Panc1 (cell line): ENCODE measurements at regions not wholly inside any gene's neighbourhood (a gene's known extent, or its start where the extent isn't known, plus 50 kb on each side); places are given as distances from the start of the nearest gene placed in this dataset.

Experiments
- POLR2AphosphoS5 ChIP-seq: IDR thresholded peaks from 2 replicates; pipeline ENCODE4 v1.6.1; 2012; ENCODE audit warnings: mild to moderate bottlenecking, low read depth, low read length, moderate library complexity
- TCF7L2 ChIP-seq: IDR thresholded peaks from 2 replicates; pipeline ENCODE4 v1.6.1; 2011; ENCODE audit warnings: mild to moderate bottlenecking, low read depth, low read length, inconsistent platforms
- TF ChIP-seq, protein P1 (sequence below): fragments of 450-650 bp; IDR thresholded peaks from 2 replicates; pipeline ENCODE4 v1.5.1; 2017; ENCODE audit warnings: mild to moderate bottlenecking

DNA sequence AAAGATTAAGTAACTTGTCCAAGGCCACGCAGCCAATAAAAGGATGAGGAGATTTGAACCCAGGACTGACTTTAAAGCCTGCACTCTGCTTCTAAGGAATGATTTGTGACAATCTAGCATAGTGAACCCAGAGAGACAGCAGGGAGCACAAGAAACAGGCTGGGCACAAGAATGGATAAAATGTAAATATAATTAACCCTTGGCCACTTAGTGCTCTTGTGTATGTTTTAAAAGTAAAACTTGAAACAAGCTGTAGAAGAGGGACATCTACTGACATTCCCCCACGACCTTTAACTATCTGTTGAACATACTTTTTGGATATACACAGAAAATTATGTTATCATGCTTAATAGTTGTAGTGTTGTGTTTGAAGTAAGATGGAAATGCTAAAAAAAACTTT is 141.9 kb upstream of the PMFBP1 start:
- TF ChIP-seq, protein P1, sequence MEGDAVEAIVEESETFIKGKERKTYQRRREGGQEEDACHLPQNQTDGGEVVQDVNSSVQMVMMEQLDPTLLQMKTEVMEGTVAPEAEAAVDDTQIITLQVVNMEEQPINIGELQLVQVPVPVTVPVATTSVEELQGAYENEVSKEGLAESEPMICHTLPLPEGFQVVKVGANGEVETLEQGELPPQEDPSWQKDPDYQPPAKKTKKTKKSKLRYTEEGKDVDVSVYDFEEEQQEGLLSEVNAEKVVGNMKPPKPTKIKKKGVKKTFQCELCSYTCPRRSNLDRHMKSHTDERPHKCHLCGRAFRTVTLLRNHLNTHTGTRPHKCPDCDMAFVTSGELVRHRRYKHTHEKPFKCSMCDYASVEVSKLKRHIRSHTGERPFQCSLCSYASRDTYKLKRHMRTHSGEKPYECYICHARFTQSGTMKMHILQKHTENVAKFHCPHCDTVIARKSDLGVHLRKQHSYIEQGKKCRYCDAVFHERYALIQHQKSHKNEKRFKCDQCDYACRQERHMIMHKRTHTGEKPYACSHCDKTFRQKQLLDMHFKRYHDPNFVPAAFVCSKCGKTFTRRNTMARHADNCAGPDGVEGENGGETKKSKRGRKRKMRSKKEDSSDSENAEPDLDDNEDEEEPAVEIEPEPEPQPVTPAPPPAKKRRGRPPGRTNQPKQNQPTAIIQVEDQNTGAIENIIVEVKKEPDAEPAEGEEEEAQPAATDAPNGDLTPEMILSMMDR, result no peak
- no peak for TF ChIP-seq TCF7L2
- TF ChIP-seq POLR2AphosphoS5, result no peak
